ENCODE measurements at regions not wholly inside any gene's neighbourhood (a gene's known extent, or its start where the extent isn't known, plus 50 kb on each side); places are given as distances from the start of the nearest gene placed in this dataset.

DNA sequence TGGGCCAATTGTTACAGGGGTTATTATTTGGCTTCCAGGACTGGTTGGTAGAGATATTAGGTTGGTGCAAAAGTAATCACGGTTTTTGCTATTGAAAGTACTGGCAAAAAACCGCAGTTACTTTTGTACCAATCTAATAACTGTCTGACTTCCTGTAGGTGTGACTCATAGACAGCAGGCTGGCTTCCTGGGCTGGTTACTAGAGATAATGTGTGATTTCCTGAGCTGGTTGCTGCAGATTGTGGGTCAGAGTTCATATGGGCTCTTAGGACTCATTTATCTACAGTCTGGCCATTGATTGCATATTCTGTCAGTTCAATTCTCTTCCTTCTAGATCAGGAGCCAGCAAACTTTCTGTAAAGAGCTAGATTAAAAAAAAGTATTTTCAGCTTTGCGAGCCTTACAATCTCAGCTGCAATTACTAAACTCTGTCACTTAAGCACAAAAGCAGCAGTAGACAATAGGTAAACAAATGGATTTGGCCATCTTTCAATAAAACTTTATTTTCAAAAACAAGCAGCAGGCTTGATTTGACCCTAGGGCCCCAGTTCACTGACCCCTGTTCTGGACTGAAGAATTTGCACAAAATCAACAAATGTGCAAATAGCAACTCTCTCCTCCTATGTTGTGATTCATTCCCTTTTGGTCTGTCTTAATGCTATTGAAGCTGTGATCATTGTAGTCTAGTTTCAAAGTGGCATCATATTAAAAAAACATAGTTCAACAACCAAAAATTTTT lies 50.8 kb upstream of the BOD1L1 start:
- Histone ChIP-seq H3K4me3 (ENCODE audit: insufficient read depth, low read length) (no peak overlapping the region), H3K79me2 (ENCODE audit: insufficient read depth, low read length) (no peaks in the 10 kb centered on the region), H3K27ac (ENCODE audit: low read depth, low read length) (no peak overlapping the region), H3K36me3 (ENCODE audit: insufficient read depth, low read length) (no peaks in the 10 kb centered on the region), H3K9me3 (ENCODE audit: low read depth, low read length) (peaks cover 2% of the 10 kb centered on the region), H2AFZ (ENCODE audit: low read length) (no peak overlapping the region), H3K4me2 (ENCODE audit: insufficient read depth, low read length) (no peak overlapping the region), H3K27me3 (ENCODE audit: insufficient read depth, low read length) (no peaks in the 10 kb centered on the region), H4K20me1 (ENCODE audit: insufficient read depth, low read length) (no peaks in the 10 kb centered on the region), H3K4me1 (ENCODE audit: insufficient read depth, low read length) (no peaks in the 10 kb centered on the region)
- no peak for DNase-seq (ENCODE audit: insufficient read length, low spot score, missing footprints)
- no peak for TF ChIP-seq CTCF (IDR thresholded peaks at IDR 0.05; ENCODE audit: extremely low read depth, low read depth, low read length)

GRCh38 chr4:13681570-13681969 lies 54.0 kb upstream of the BOD1L1 start:
- Histone ChIP-seq H3K27ac (ENCODE audit: low read depth, low read length) (no peak overlapping the region), H2AFZ (ENCODE audit: low read length) (no peak overlapping the region), H3K27me3 (ENCODE audit: insufficient read depth, low read length) (no peaks in the 10 kb centered on the region), H3K4me2 (ENCODE audit: insufficient read depth, low read length) (no peak overlapping the region), H3K36me3 (ENCODE audit: insufficient read depth, low read length) (no peaks in the 10 kb centered on the region), H4K20me1 (ENCODE audit: insufficient read depth, low read length) (no peaks in the 10 kb centered on the region), H3K79me2 (ENCODE audit: insufficient read depth, low read length) (no peaks in the 10 kb centered on the region), H3K4me1 (ENCODE audit: insufficient read depth, low read length) (no peaks in the 10 kb centered on the region), H3K9me3 (ENCODE audit: low read depth, low read length) (peaks cover 2% of the 10 kb centered on the region), H3K4me3 (ENCODE audit: insufficient read depth, low read length) (no peak overlapping the region)
- TF ChIP-seq CTCF (IDR thresholded peaks at IDR 0.05; ENCODE audit: extremely low read depth, low read depth, low read length) = no peak
- DNase-seq (ENCODE audit: insufficient read length, low spot score, missing footprints) = no peak

DNA sequence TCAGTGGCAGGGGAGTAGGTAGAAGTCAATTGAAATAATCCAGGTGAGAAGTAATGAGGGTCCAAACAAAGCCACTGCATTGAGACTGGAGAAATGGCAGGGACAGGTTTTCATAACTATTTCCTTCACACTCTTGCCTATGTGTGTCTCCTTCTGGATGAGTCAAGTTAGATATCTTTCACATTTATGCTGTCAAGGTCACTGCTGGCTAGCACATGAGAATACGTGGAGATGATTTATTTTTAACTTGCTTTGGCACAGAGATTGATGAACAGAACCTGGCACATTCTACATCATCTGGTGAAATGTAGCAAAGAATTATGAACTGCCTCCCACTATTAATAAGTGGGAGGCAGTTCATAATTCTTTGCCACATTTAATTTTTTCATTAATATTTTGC lies 66.7 kb upstream of the BOD1L1 start:
- H3K4me2 ChIP-seq (ENCODE audit: insufficient read depth, low read length) = no peak overlapping the region
- H3K9me3 ChIP-seq (ENCODE audit: low read depth, low read length) = no peaks in the 10 kb centered on the region
- H3K27me3 ChIP-seq (ENCODE audit: insufficient read depth, low read length) = no peaks in the 10 kb centered on the region
- no peak overlapping the region for H3K4me3 ChIP-seq (ENCODE audit: insufficient read depth, low read length)
- no peaks in the 10 kb centered on the region for H3K36me3 ChIP-seq (ENCODE audit: insufficient read depth, low read length)
- peaks cover under 1% of the 10 kb centered on the region for H3K4me1 ChIP-seq (ENCODE audit: insufficient read depth, low read length)
- no peak overlapping the region for H2AFZ ChIP-seq (ENCODE audit: low read length)
- DNase-seq (ENCODE audit: insufficient read length, low spot score, missing footprints) = no peak
- no peak for TF ChIP-seq CTCF (IDR thresholded peaks at IDR 0.05; ENCODE audit: extremely low read depth, low read depth, low read length)
- no peaks in the 10 kb centered on the region for H4K20me1 ChIP-seq (ENCODE audit: insufficient read depth, low read length)
- no peaks in the 10 kb centered on the region for H3K79me2 ChIP-seq (ENCODE audit: insufficient read depth, low read length)
- no peak overlapping the region for H3K27ac ChIP-seq (ENCODE audit: low read depth, low read length)

GRCh38 chr4:13698296-13698695 lies 70.8 kb upstream of the BOD1L1 start:
- no peaks in the 10 kb centered on the region for H3K79me2 ChIP-seq (ENCODE audit: insufficient read depth, low read length)

More at GRCh38 chr4:13698296-13698695, 70.8 kb upstream of the BOD1L1 start:
- H3K4me2 ChIP-seq (ENCODE audit: insufficient read depth, low read length) = no peak overlapping the region
- no peaks in the 10 kb centered on the region for H3K9me3 ChIP-seq (ENCODE audit: low read depth, low read length)
- no peak for DNase-seq (ENCODE audit: insufficient read length, low spot score, missing footprints)
- H2AFZ ChIP-seq (ENCODE audit: low read length) = no peak overlapping the region
- H4K20me1 ChIP-seq (ENCODE audit: insufficient read depth, low read length) = no peaks in the 10 kb centered on the region
- peaks cover 32% of the 10 kb centered on the region for H3K4me1 ChIP-seq (ENCODE audit: insufficient read depth, low read length)
- H3K27me3 ChIP-seq (ENCODE audit: insufficient read depth, low read length) = no peaks in the 10 kb centered on the region
- no peaks in the 10 kb centered on the region for H3K36me3 ChIP-seq (ENCODE audit: insufficient read depth, low read length)
- H3K4me3 ChIP-seq (ENCODE audit: insufficient read depth, low read length) = no peak overlapping the region
- no peak for TF ChIP-seq CTCF (IDR thresholded peaks at IDR 0.05; ENCODE audit: extremely low read depth, low read depth, low read length)
- no peak overlapping the region for H3K27ac ChIP-seq (ENCODE audit: low read depth, low read length)
